Dermis microvascular lymphatic vessel endothelial cell (primary cell): ENCODE measurements at regions not wholly inside any gene's neighbourhood (a gene's known extent, or its start where the extent isn't known, plus 50 kb on each side); places are given as distances from the start of the nearest gene placed in this dataset.

Experiments
- DNase-seq, 2 donors: peaks; one replicate each; pipeline versions ENCODE4 v3.0.0 to v3.0.0-alpha.2; 2010; ENCODE audit warnings: low read depth in 2 of 2

DNA sequence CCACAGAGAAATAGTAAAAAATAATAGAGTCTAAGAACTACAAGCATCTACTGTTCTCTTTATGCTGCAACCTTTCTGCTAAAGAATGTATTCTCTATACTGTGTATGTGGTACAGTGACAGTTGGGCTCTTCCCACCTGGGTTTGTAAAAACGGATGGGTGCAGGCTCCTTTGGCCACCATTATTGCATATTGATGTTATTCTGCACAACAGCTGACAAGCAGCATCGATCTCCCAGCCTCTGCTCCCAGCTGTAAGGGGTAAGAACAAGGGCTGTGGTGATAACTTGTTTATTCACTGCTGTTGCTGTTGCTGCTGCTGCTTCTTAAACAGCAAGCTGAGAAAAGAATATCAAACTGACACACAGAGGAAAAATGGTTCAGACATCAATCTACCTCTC, 56.1 kb downstream of the KCNRG start:
- DNase-seq, result no peak

DNA sequence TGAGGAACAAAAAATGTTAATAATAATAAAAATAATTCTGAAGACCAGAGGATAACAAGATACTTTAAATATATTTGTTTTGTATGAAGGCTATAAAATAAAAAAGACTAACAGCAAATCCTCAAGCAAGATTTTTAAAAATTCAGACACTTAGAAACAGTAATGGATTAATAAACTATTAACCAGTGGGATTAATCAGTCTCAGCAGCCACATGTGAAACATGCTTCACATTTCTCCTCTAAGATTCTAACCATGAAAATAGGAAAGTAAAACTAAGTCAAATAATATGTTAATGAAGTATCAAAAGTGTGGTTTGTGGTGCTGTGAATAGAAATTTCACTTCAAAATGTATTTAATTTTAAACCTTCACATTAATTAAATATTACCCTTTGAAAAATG, 57.4 kb downstream of the KCNRG start:
- DNase-seq, result no peak

DNA sequence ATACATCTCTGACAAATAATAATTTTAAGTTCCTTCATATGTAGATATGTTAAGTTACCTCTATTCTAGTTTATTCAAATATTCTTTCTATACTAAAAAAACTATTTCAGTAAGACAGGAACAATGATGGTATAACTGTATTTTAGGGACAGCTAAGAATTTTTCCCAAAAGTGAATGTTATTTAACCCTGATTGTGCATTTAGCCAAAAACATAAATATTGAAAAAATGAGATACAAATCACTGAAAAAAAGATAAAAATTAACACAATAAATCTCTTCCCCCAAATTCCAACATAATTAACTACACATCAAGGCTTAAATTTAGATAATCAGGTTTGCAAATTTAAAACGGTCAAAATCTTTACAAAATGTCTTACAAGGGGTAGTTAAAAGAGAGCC, 58.1 kb downstream of the KCNRG start:
- no peak for DNase-seq

DNA sequence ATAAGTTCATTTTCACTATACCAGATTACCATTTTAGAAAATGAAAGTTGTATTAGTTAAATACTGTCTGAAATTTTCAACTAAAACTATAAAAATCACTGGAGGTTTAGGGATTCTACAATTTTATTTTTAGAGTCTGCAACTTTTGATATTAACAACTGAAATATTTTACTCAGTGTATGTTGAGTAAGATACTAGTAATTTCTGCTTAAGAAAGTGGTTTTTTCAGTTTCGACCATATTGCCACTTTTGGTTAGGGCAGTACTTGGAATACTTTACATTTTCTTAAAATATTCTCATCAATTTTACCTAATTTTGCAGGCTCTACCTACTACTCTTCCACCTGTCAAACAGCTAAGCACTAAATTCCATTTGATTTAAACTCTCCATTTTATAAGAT, 59.6 kb downstream of the KCNRG start:
- DNase-seq, result no peak

DNA sequence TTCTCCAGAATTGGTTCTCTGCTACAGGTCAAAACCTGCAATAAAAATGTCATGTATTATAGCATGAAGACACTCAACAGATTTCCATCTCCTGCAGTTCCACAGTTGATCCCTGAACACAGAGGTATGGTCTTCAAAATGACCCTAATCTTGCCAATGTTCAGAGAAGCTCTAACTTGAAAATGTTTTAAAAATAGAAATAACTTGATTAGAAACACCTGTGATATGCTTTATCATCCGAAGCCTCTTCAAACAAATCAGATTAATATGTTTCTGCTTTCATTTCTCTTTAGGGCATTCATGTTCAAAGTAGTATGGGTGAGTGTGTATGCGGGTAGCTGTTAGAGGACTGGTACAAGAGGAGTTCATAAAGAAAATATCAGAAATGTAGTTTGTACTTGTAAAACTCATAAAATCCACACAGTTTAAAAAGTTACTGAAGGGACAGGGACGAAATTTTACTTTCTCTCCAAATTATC, 60.4 kb downstream of the KCNRG start:
- no peak for DNase-seq

DNA sequence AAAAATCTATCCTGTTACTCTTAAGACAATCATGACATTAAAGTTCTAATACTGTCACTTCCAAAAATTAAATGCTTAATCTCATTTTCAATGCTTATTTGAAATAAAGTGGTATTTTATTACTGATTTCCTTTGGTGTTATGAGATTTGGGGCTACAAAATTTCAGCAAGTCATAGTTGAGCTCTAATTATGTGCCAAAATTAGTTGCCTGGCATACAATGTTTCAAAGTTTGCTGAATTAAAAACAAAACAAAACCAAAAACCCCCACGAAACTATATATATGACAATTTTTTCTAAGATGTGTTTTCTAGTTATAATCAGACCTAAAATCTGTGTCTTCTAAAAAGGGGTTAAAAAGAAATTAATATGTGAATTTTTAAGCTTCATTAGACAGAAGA, 62.2 kb downstream of the KCNRG start:
- DNase-seq, result no peak

DNA sequence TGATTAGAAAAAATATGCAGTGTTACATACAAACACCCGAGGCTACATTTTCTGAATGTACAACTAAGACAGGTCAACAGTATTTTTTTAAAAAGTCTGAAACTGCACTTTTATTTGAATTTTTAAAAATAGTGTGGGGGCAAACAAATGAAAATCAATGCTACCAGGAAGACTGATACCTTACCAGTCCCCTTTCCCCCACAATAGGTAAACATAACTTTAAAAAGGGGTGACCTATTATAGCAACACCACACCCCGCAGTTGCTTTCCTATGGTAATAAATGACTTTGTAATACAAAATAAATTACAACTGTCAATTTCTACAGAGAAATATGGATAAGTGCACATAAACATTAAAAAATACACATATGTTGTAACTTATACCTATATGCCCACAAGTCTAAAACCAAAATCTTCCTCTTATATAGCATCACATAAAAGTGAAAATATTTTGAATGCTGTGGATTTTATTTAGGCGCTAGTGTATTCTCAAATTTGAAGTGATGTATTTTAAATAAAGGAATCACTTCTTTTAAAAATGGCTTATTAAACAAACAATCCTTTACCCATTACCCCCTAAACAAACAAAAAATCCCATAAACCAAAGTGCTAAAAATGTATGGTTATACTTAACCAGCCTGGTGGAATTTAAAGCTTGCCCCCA, 63.1 kb downstream of the KCNRG start:
- no peak for DNase-seq

DNA sequence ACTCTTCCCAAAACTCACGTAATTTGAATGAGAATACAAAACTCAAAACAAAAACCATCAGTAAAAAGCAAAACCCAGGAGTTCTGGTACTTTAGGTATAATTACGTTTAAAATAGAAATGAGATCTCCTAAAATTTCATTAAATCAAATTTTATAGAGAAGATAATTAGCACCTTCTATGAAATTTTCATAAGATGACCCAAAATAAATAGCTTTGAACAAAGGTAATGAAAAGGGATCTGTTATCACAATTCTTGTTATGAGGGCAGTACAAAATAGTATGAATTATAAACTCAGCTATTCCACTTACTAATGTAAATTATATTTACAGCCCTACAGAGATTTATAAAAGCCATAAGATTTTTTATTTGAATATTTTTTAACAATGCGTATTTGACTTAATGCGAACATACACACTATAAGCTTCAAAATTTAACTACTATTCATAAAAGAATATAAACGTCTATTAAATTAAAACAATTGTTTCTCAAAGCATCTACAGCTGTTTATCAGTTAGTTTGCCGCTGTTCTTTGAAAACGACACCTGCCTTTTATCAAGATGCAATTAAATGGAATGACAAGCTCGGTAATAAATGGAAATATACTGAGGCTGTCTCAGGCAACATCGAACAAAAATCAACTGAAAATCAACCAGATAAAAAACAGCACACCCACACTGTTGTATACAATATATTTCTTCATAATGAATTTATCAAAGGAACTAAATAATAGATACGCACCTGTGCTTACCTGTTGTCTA, 63.8 kb downstream of the KCNRG start:
- peak in 1 of 2 donors; percentile 19 for DNase-seq

DNA sequence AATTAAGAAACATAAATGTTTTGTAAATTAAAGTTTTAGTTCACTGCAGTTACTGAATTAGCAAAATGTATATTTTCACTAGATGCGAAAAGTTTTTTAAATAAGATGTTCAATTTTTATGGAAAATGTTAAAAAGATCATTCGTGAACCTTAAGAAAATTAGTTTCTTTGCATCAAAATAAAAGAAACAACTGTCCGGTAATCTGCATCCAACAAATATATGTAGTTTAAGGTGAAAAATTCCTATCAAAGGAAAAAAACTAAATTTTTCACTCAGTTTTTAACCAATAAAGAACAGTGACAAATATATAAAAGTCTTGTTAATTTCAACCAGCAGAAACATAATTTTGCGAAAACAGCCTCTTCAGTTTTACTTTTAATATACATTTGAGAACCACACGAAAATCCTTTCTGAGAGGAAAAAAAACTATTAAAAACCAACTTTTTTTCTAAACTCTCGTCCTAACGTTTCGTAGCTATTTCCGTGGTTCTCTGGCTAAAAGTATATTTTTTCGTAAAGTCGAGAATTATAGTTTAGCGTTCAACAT, 64.5 kb downstream of the KCNRG start:
- DNase-seq, result no peak

DNA sequence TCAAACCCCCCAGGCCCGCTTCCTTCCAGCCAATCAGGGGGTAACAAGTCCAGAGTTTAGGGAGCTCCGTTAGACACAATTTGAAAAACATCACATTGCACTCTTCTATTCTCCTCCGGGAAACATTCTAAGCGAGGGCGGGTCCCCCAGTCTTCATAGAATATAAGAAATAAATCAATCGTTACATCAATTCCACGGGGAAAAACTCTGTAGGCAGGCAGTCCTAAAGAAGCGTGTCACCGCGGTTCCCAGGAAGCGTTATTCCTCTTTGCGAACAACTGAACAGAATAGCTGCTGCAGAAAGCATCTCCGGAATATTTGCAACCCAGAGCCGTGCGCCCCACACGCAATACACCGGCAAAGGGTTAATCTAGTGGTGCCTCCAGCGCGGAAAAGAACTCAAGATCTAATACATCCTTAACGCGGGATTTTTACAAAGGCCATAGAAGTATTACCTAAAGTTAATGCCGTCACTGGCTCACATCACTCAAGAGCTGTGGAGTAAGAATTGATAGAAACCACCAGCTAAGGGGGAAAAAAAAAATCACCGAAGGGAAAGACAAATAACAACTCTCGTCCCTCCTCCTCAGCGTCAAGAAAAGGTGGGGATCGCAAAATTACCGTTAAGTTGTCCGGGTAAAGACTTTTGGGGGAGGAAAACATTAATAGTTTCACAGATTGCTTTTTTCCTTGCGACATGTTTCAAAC, 65.1 kb downstream of the KCNRG start:
- peak in 1 of 2 donors; percentile 48 for DNase-seq

DNA sequence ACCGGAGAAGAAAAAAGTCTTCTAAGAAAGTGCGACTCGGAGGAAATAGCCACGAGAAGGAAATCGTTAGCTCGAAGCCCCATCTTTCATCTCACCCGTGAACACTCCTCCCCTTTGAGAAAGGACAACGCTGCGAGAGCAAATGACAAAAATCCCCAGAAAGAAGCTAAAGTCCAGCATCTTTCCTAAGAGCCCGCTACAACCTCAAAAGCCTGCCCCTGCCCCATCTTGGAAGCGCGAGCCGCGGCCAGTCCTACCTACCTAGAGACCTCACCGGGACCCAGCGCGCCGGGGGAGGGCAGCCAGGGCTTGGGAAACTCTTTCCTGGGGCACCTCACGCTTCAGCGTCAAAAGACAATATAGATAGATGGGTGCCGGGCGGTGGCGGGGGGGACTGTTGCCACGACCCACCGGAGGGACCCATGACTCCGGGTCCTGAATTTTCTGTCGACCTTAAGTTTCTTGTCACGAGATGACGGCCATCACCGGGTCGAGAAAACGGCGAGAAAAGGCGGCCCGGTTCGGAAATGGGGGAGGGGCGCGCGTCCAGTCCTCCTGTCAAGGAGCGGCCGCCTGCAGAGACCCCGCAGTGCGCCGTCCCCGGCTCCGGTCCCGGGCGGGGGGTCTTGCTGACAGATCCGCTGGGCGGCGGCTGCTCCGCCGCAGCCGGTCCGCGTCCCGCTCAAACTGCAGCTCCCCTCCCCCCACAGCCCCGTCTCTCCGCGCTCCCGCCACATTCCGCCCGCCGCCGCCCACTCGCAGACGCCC, 65.9 kb downstream of the KCNRG start:
- peak in 1 of 2 donors; percentile 46 for DNase-seq

DNA sequence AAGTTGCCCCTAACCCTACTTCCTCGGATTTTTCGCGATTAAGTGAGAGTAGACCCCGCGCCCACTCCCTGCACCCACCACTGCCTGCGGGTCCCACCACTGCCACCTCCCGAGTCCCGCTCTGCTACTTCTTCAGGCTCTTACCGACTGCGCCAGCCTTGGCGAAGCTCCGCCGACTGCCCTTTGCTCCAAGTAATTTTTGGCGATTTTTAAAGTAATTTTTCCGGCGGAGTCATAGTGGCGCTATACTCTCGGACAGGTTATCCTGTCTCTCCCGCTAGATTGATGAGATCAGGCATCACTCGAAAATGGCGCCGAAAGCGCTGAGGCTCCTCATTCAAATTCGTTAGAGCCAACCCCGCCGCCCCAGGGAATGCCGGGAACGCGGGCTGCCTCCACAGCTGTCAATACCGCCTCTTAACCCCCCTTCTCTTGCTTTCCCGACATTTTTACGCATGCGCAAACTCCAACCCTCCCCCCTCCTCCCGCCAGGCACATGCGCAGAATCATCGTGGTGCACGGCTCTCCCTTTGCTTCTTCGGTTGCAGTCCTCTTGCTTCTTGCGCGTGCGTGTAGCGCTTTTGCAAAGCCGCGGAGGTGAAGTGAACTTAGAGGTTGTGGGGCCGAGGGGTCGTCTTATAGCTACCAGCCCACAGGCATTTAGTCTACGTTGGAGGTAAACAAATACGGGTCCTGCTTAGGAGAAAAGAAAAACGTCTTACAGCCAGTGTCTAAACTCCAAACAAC, 66.6 kb downstream of the KCNRG start:
- DNase-seq, result peak; percentile 97 to 99

DNA sequence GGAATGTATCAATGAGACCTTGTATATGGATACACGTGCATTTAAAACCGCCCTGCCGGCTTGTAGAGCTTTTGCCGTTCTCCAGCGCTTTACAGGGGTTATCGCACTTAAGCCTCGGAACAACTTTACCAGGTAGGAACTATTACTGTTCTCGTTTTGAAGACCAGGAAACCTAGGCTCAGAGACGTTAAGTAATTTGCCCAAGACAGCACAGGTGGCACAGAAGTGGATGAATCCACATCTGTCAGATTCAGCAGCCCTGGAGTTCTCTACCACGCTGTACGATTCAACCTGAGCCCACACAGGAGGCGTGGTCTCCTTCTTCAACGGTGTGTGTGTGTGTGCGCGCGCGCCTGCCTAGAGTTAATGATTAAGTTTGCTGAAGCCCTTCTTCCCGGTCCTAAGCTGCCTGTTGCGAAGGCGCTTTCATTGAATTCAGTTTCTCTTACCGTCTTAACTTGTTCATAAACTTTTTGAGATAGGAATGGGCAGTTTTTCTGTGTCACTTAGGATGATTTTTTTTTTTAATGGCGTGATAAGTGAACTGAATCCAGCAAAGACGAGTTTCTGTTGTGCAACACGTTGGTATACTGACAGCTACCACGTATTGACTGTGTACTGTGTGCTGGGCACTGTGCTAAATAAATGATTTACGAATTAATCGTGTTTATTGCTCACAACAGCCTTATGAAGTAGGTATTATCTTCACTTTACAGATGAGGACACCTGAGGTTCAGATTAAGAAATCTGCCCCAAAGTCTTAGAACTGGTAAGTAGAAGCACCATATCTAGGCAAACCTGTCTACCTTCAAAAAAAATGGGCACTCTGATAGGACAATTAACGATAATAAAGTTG, 67.4 kb downstream of the KCNRG start:
- peak in 1 of 2 donors; percentile 83 for DNase-seq

DNA sequence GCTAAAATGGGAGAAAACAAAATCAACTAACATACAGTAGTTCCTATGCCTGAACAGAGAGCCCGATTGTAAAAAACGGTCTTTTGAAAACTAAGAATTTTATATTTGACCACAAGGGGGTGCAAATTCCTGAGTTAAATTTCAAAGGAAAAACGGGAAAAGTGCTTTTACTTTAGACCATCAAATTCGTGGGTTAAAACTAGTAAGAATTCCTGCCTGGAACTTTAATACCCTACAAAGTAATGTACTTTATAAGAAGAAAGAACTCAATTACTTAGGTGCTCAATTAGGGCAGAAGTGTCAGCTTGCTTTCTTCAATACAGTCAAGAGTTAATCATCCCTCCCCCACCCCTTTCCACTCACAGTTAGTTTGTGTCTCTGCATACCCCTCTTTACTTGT, 69.8 kb downstream of the KCNRG start:
- DNase-seq, result peak in 1 of 2 donors; percentile 53

DNA sequence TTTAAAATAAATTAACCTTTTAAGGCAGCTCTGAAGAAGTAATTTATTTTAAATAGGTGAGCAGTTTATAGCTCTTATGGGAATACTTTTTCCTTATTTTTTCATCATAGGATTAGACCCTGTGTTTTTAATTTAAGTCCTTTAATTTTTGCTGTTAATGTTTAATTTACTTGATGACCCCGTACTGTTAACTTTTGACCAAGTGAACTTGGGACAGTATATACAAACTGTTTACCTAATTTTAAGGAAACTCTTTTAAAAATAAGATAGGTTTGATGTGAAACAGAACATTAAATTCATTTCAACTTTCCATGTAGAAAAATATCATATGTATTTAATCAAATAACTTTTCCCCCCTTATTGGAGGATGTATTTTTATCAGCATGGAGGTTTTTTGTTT, 74.4 kb downstream of the KCNRG start:
- no peak for DNase-seq

DNA sequence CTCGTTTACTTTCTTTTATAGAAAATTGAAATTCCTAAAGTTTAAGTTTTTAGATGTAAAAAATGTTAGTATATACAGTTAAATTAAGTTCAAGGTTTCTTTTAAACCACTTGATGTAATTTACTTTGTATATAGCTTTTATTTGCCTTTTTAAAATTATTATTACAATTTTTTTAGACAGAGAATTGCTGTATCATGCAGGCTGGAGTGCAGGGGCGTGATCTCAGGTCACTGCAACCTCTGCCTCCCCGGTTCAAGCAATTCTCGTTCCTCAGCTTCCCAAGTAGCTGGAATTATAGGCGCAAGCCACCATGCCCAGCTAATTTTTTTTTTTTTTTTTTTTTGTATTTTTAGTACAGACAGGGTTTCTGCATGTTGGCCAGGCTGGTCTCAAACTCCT, 75.0 kb downstream of the KCNRG start:
- no peak for DNase-seq

DNA sequence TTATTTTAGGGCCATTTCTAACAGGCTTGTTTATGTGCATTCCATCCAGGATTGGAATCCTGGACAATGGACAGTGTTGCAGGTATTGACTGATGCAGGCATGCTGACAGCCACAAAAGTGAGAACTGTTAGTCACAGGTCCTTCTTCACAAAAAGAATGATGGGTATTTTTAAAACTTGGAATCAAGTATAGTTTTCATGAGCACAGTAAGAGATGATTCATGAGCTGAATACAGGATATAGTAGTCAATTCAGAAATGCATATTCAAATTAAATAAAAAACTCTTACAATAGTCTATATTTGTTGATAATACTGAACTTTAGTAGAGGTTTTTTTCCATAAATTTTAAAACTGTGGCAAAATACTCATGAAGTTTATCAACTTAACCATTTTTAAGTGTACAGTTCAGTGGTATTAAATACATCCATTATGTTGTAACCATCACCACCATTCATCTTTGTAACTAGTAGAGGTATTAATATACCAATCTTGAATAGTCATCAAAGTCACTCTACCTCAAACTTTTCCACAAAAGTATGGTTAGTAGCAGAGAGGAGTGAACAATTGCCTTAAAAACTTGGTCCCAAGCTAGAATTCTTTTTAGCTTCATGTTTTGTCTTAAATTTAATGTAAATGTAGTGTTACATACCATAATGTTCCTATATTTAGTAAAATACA, 79.5 kb downstream of the KCNRG start:
- DNase-seq, result no peak

DNA sequence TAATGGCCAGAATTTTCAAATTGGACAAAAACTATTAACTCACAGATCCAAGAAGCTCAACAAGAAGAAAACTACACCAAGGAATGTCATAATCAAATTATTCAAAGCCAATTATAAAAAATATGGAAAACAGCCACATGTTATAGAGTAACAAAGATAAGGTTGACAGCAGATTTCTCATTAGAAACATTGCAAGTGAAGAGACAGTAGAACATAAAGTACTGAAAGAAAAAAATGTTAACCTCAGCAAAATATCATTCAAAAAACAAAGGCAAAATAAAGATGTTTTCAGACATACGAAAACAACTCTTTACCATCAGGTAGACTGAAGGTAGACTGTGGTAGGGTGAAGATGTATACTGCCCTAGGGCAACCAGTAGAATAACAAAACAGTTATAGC, 83.4 kb downstream of the KCNRG start:
- no peak for DNase-seq

DNA sequence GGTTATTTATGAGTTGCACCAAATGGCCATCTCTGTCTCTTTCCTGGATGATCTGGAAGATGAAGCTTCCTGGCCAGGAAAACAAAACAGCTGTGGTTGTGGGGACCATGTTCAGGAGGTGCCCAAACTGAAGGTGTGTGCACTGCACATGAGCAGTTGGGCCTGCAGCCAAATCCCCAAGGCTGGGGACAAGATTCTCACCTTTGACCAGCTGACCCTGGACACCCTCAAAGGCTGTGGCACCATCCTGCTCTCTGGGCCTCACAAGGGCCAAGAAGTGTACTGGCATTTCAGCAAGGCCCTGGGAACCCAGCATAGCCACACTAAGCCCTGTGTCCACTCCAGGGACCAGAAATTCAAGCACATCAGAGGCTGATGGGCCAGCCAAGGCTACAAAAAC, 84.2 kb downstream of the KCNRG start:
- no peak for DNase-seq
